WERI-Rb-1 (cell line): ENCODE measurements at regions not wholly inside any gene's neighbourhood (a gene's known extent, or its start where the extent isn't known, plus 50 kb on each side); places are given as distances from the start of the nearest gene placed in this dataset.

Experiments
- DNase-seq: peaks from one replicate; pipeline ENCODE4 v3.0.0-alpha.2; 2020
- H3K27ac ChIP-seq: fragments of 250-450 bp; sonication (Bioruptor Pico); 2 replicates; pipeline ENCODE4 v1.5.1; 2020; ENCODE audit warnings: mild to moderate bottlenecking, moderate library complexity
- H3K27me3 ChIP-seq: fragments of 250-450 bp; sonication (Bioruptor Pico); 2 replicates; pipeline ENCODE4 v1.5.1; 2021; ENCODE audit warnings: mild to moderate bottlenecking, low read depth, moderate library complexity; ENCODE audit not compliant: insufficient read depth, severe bottlenecking
- H3K36me3 ChIP-seq: fragments of 250-450 bp; sonication (Bioruptor Pico); 2 replicates; pipeline ENCODE4 v1.5.1; 2020; ENCODE audit warnings: mild to moderate bottlenecking, moderate library complexity
- H3K4me3 ChIP-seq: 2 replicates; pipeline ENCODE4 v1.5.1; 2011; ENCODE audit warnings: low read depth, mild to moderate bottlenecking, control low read depth, low read length
- H3K9me3 ChIP-seq: fragments of 250-450 bp; sonication (Bioruptor Pico); 2 replicates; pipeline ENCODE4 v1.5.1; 2021; ENCODE audit warnings: mild to moderate bottlenecking, moderate library complexity; ENCODE audit not compliant: severe bottlenecking
- TF ChIP-seq, protein P1 (sequence below): IDR thresholded peaks from 2 replicates; pipeline ENCODE4 v1.5.1; 2011; ENCODE audit warnings: low read depth, mild to moderate bottlenecking, control low read depth, inconsistent platforms, low read length

DNA sequence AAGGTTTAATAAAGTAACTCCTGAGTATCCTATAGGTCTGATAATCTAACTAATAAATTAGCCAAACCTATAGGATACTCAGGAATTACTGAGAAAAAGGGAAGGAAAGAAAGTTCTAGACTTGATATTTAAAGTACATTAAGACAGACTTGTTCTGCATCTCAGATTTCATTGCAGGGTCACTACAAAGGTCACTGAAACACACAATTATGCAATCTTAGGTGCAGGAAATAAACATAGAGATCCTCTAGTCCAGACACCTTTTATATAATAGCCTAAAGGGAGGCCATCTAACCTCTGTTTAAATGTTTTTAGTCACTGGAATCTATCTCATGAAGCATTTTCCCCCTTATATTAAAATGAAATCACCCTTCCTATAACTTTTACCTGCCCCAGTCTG, 1215.7 kb downstream of the MAT2B start:
- no peaks in the 10 kb centered on the region for H3K9me3 ChIP-seq
- no peaks in the 10 kb centered on the region for H3K27me3 ChIP-seq
- H3K36me3 ChIP-seq: no peaks in the 10 kb centered on the region
- DNase-seq: no peak
- no peak overlapping the region for H3K4me3 ChIP-seq
- TF ChIP-seq, protein P1, sequence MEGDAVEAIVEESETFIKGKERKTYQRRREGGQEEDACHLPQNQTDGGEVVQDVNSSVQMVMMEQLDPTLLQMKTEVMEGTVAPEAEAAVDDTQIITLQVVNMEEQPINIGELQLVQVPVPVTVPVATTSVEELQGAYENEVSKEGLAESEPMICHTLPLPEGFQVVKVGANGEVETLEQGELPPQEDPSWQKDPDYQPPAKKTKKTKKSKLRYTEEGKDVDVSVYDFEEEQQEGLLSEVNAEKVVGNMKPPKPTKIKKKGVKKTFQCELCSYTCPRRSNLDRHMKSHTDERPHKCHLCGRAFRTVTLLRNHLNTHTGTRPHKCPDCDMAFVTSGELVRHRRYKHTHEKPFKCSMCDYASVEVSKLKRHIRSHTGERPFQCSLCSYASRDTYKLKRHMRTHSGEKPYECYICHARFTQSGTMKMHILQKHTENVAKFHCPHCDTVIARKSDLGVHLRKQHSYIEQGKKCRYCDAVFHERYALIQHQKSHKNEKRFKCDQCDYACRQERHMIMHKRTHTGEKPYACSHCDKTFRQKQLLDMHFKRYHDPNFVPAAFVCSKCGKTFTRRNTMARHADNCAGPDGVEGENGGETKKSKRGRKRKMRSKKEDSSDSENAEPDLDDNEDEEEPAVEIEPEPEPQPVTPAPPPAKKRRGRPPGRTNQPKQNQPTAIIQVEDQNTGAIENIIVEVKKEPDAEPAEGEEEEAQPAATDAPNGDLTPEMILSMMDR: no peak
- H3K27ac ChIP-seq: no peak overlapping the region

DNA sequence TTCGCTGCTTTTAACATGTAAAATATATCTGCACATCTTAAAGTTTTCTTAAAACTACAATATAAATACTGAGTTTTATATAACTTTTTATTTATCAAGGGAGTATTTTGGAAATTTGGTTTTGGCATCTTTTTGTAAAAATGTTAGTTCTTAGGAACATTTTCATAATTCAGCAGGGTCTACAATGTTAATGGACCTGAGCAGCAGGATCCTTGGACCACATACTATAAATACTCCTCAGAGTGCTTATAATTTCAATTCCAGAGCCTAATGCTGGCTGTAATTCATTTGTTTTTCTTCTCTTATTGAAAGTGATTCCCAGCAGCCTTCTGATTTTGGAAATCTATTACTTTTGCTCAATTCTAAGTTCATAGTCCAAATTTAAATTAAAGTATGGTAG, 1216.2 kb downstream of the MAT2B start:
- Histone ChIP-seq H3K36me3 (no peaks in the 10 kb centered on the region), H3K4me3 (no peak overlapping the region), H3K27me3 (no peaks in the 10 kb centered on the region), H3K9me3 (no peaks in the 10 kb centered on the region), H3K27ac (no peak overlapping the region)
- no peak for DNase-seq
- TF ChIP-seq, protein P1: no peak

DNA sequence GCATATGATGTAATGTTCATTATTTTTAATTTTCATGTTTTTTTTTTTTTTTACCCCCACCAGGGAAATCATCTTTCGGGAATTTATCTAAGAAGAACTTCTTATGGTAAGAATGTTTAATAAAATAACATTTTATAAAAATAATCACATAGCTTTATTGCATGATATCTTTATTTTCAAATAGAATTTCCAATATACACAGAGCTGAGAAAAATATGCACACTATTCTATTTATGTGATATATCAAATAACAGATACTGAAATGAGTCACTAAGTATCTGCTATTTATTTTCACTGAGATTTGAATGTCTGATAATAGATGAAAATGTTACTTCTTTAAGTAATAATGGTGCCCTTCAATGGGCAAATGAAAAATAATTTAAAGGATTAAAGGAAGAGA, 1217.3 kb downstream of the MAT2B start:
- TF ChIP-seq, protein P1: no peak
- H3K27ac ChIP-seq: no peak overlapping the region
- no peaks in the 10 kb centered on the region for H3K27me3 ChIP-seq
- DNase-seq: no peak
- no peaks in the 10 kb centered on the region for H3K36me3 ChIP-seq
- H3K9me3 ChIP-seq: no peaks in the 10 kb centered on the region
- no peak overlapping the region for H3K4me3 ChIP-seq

DNA sequence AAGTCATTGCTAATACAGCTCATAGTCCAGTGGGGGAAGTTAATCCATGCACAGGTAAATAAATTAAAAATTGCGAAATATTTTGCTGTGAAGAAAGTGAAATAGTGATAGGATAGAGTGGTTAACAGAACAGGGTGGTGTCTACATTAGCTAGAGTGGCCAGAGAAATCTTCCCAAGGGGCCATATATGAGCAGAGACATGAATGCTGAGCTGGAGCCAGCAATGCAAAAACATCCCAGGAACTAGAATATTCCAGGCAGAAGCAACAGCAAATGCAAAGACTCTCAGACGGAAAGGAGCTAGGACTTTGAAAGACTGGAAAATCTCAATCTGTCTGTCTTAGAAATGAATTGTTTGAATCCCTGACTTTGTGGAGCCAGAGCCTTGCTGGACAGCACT, 1221.6 kb downstream of the MAT2B start:
- H3K36me3 ChIP-seq: no peaks in the 10 kb centered on the region
- DNase-seq: no peak
- H3K27ac ChIP-seq: no peak overlapping the region
- no peaks in the 10 kb centered on the region for H3K27me3 ChIP-seq
- TF ChIP-seq, protein P1: no peak
- no peaks in the 10 kb centered on the region for H3K9me3 ChIP-seq
- H3K4me3 ChIP-seq: no peak overlapping the region

DNA sequence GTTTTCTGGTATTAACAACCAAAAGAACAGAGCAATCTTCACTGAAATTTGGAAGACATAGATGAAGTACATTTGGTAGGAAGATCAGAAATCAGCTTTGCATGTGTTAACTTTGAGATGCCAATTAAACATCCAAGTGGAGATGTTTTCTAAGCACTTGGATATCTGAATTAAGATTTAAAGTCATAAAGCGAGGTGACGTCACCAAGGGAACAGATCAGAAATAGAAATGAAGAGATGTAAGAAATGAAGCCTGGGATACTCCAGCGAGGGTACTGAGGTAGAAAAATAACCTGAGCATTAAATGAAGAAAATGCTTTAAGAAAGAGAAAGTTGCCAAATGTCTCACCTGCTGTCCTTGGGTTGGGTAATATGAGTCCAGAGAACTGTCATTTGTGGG, 1223.3 kb downstream of the MAT2B start:
- Histone ChIP-seq H3K27ac (no peak overlapping the region), H3K36me3 (no peaks in the 10 kb centered on the region), H3K27me3 (no peaks in the 10 kb centered on the region), H3K9me3 (no peaks in the 10 kb centered on the region), H3K4me3 (no peak overlapping the region)
- TF ChIP-seq, protein P1: no peak
- DNase-seq: no peak

DNA sequence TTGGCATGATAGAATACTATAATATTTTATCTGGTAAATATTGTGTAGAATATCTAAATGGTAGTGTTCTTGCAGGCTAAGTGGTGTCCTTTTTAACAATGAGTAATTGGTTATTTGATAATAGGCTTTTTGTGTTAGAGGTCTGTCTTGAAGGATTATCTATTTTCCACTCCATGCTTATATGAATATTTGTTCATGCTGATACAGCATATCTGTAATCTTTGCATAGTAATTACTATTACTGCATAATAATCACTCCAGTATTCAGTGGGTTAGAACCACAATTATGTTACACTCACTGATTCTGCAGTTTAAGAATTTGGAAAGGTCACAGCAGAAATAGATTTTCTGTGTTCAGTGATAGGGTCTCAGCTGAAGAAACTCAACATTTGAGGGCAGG, 1229.9 kb downstream of the MAT2B start:
- Histone ChIP-seq H3K27me3 (no peaks in the 10 kb centered on the region), H3K36me3 (no peaks in the 10 kb centered on the region), H3K9me3 (peaks cover 3% of the 10 kb centered on the region), H3K27ac (no peak overlapping the region), H3K4me3 (no peak overlapping the region)
- TF ChIP-seq, protein P1: no peak
- DNase-seq: no peak
